Mesenchymal stem cell (in vitro differentiated cells and primary cell): ENCODE measurements at regions not wholly inside any gene's neighbourhood (a gene's known extent, or its start where the extent isn't known, plus 50 kb on each side); places are given as distances from the start of the nearest gene placed in this dataset.
A peak's percentile ranks its signal among the peaks of the same experiment; 100 is the strongest.

Experiments
- DNase-seq: peaks from one replicate; pipeline ENCODE4 v3.0.0-alpha.2; 2013
- H2AFZ ChIP-seq: one replicate; pipeline ENCODE4 v1.6.1; 2013; ENCODE audit warnings: low read depth, mild to moderate bottlenecking, control low read depth, inconsistent platforms, low read length, moderate library complexity
- H2AK5ac ChIP-seq: 2 replicates; pipeline ENCODE4 v1.6.1; 2013; ENCODE audit warnings: low read length, moderate library complexity, mild to moderate bottlenecking, inconsistent platforms; ENCODE audit not compliant: severe bottlenecking
- H2BK120ac ChIP-seq: one replicate; pipeline ENCODE4 v1.6.1; 2013; ENCODE audit warnings: low read depth, mild to moderate bottlenecking, inconsistent platforms, low read length, moderate library complexity
- H2BK12ac ChIP-seq, 2 experiments: one replicate each; pipeline ENCODE4 v1.6.1; 2013; ENCODE audit warnings: inconsistent platforms in 2 of 2, low read length in 2 of 2, mild to moderate bottlenecking in 2 of 2, moderate library complexity in 2 of 2, control low read depth in 1 of 2
- H2BK15ac ChIP-seq: one replicate; pipeline ENCODE4 v1.6.1; 2013; ENCODE audit warnings: mild to moderate bottlenecking, low read depth, inconsistent platforms; ENCODE audit not compliant: poor library complexity, severe bottlenecking
- H2BK5ac ChIP-seq: 2 replicates; pipeline ENCODE4 v1.6.1; 2013; ENCODE audit warnings: low read depth, mild to moderate bottlenecking, low read length, control low read depth, inconsistent platforms; ENCODE audit not compliant: poor library complexity, severe bottlenecking
- H3K14ac ChIP-seq, 2 experiments: one replicate each; pipeline ENCODE4 v1.6.1; 2013; ENCODE audit warnings: inconsistent platforms in 2 of 2, low read length in 2 of 2, control low read depth in 1 of 2, mild to moderate bottlenecking in 1 of 2, moderate library complexity in 1 of 2
- H3K18ac ChIP-seq, 2 experiments: one replicate each; pipeline ENCODE4 v1.6.1; 2013; ENCODE audit warnings: inconsistent platforms in 2 of 2, low read length in 2 of 2, control low read depth in 1 of 2, low read depth in 1 of 2, mild to moderate bottlenecking in 1 of 2
- H3K23ac ChIP-seq, 2 experiments: one replicate each; pipeline ENCODE4 v1.6.1; 2013; ENCODE audit warnings: inconsistent platforms in 2 of 2, low read length in 2 of 2, mild to moderate bottlenecking in 2 of 2, moderate library complexity in 2 of 2, control low read depth in 1 of 2
- H3K27ac ChIP-seq: 2 replicates; pipeline ENCODE4 v1.5.1; 2013; ENCODE audit warnings: mild to moderate bottlenecking, moderate library complexity, low read length, control low read depth, inconsistent platforms; ENCODE audit not compliant: poor library complexity, severe bottlenecking
- H3K27me3 ChIP-seq, 2 experiments: 2 replicates each; pipeline versions ENCODE4 v1.6.1 to v1.7.0; 2013; ENCODE audit warnings: low read length in 2 of 2, mild to moderate bottlenecking in 2 of 2, moderate library complexity in 2 of 2, control low read depth in 1 of 2, inconsistent platforms in 1 of 2; ENCODE audit not compliant: control insufficient read depth in 1 of 2, insufficient read depth in 1 of 2
- H3K36me3 ChIP-seq, 2 experiments: 2 replicates each; pipeline versions ENCODE4 v1.6.1 to v1.7.0; 2013; ENCODE audit warnings: low read length in 2 of 2, control low read depth in 1 of 2, inconsistent platforms in 1 of 2, low read depth in 1 of 2, mild to moderate bottlenecking in 1 of 2; ENCODE audit not compliant: insufficient read depth in 2 of 2, control insufficient read depth in 1 of 2
- H3K4ac ChIP-seq, 2 experiments: one replicate each; pipeline ENCODE4 v1.6.1; 2013; ENCODE audit warnings: inconsistent platforms in 2 of 2, low read length in 2 of 2, mild to moderate bottlenecking in 2 of 2, moderate library complexity in 2 of 2, control low read depth in 1 of 2, low read depth in 1 of 2
- H3K4me1 ChIP-seq: 2 replicates; pipeline ENCODE4 v1.6.1; 2013; ENCODE audit warnings: low read depth, low read length, control low read depth; ENCODE audit not compliant: control insufficient read depth, insufficient read depth
- H3K4me2 ChIP-seq: 2 replicates; pipeline ENCODE4 v1.6.1; 2013; ENCODE audit warnings: low read length, mild to moderate bottlenecking, inconsistent platforms; ENCODE audit not compliant: poor library complexity, severe bottlenecking
- H3K4me3 ChIP-seq, 2 experiments: 2 replicates each; pipeline versions ENCODE4 v1.5.1 to v1.7.0; 2013; ENCODE audit warnings: low read length in 2 of 2, mild to moderate bottlenecking in 2 of 2, control low read depth in 1 of 2, low read depth in 1 of 2; ENCODE audit not compliant: insufficient read depth in 1 of 2
- H3K79me1 ChIP-seq: replicated peaks from 2 replicates; pipeline ENCODE4 v1.6.1; 2013; ENCODE audit warnings: mild to moderate bottlenecking, control low read depth, low read length, inconsistent platforms; ENCODE audit not compliant: poor library complexity, severe bottlenecking
- H3K9ac ChIP-seq: 2 replicates; pipeline ENCODE4 v1.7.0; 2013; ENCODE audit warnings: mild to moderate bottlenecking, low read length, moderate library complexity
- H3K9me3 ChIP-seq: 2 replicates; pipeline ENCODE4 v1.7.0; 2013; ENCODE audit warnings: mild to moderate bottlenecking, low read length; ENCODE audit not compliant: control insufficient read depth
- H4K8ac ChIP-seq: one replicate; pipeline ENCODE4 v1.6.1; 2013; ENCODE audit warnings: inconsistent platforms, mild to moderate bottlenecking, low read length, moderate library complexity
- H4K91ac ChIP-seq: one replicate; pipeline ENCODE4 v1.6.1; 2013; ENCODE audit warnings: mild to moderate bottlenecking, low read length, inconsistent platforms
- WGBS: methylation state at CpG from one replicate; pipeline ENCODE4 v1.1.7; 2013; ENCODE audit warnings: mixed read lengths; 5-methylcytosine and 5-hydroxymethylcytosine counted together

DNA sequence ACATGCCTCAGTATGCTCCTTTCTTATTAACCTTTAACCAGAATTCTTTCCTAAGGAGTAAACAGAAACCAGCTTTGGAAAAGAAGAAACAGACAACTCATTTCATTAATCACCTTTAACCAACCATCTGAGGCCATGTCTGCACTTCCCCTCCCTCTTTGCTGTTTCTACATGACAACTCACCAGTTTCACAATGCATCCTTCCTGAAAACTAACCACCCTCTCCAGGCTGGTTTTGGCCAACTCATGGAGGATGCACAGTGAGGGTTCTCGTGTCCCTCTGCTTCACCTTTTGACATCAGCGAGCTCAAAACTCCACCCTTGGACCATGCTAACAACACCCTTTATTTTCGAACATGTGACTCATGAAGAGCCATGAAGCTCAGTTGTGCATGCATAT, 244.1 kb downstream of the ELAVL2 start:
- no peak overlapping the region for H3K23ac ChIP-seq
- H3K9me3 ChIP-seq: no peaks in the 10 kb centered on the region
- no peak overlapping the region for H3K4me3 ChIP-seq
- no peak overlapping the region for H2BK15ac ChIP-seq
- no peak overlapping the region for H3K27ac ChIP-seq
- H2BK120ac ChIP-seq: no peak overlapping the region
- H3K9ac ChIP-seq: no peak overlapping the region
- no peaks in the 10 kb centered on the region for H3K79me1 ChIP-seq
- H4K91ac ChIP-seq: no peak overlapping the region
- H3K4ac ChIP-seq: no peak overlapping the region
- H3K4me2 ChIP-seq: peak overlapping the region; percentile 21
- H2BK5ac ChIP-seq: no peak overlapping the region
- WGBS: 65% methylated on average over 2 of the region's 3 CpGs
- DNase-seq: no peak
- no peak overlapping the region for H4K8ac ChIP-seq
- no peak overlapping the region for H3K14ac ChIP-seq
- no peaks in the 10 kb centered on the region for H3K36me3 ChIP-seq
- H3K18ac ChIP-seq: no peak overlapping the region
- no peaks in the 10 kb centered on the region for H3K4me1 ChIP-seq
- H3K27me3 ChIP-seq: no peaks in the 10 kb centered on the region
- H2AFZ ChIP-seq: no peak overlapping the region
- no peak overlapping the region for H2AK5ac ChIP-seq
- H2BK12ac ChIP-seq: no peak overlapping the region

DNA sequence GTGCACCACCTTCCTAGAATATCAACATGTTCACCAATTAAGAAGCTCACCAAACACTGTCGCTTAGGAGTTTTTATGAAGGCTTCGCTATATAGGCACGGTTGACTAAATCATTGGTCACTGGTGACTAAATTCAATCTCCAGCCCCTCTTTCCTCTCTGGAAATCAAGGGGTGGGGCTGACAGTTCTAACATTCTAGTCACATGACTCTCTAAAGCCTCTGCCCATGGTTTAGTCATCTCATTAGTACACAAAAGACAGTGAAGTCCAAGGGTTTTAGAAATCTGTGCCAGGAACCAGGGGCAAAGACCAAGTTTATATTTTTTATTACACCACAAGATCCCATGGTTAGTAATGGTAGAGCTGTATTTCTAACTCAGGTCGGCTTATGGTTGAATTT, 243.2 kb downstream of the ELAVL2 start:
- H2BK12ac ChIP-seq: no peak overlapping the region
- H3K4ac ChIP-seq: no peak overlapping the region
- H2AFZ ChIP-seq: no peak overlapping the region
- H3K9ac ChIP-seq: no peak overlapping the region
- no peak overlapping the region for H2BK5ac ChIP-seq
- no peak overlapping the region for H3K23ac ChIP-seq
- H3K18ac ChIP-seq: no peak overlapping the region
- no peak for DNase-seq
- no peaks in the 10 kb centered on the region for H3K79me1 ChIP-seq
- no peak overlapping the region for H2AK5ac ChIP-seq
- H2BK120ac ChIP-seq: no peak overlapping the region
- WGBS: 93% methylated on average over 3 of the region's 4 CpGs
- H3K4me2 ChIP-seq: no peak overlapping the region
- H3K4me1 ChIP-seq: no peaks in the 10 kb centered on the region
- no peaks in the 10 kb centered on the region for H3K27me3 ChIP-seq
- no peak overlapping the region for H3K27ac ChIP-seq
- H3K4me3 ChIP-seq: no peak overlapping the region
- H4K8ac ChIP-seq: no peak overlapping the region
- H4K91ac ChIP-seq: no peak overlapping the region
- H3K9me3 ChIP-seq: no peaks in the 10 kb centered on the region
- no peaks in the 10 kb centered on the region for H3K36me3 ChIP-seq
- H3K14ac ChIP-seq: no peak overlapping the region
- H2BK15ac ChIP-seq: no peak overlapping the region

DNA sequence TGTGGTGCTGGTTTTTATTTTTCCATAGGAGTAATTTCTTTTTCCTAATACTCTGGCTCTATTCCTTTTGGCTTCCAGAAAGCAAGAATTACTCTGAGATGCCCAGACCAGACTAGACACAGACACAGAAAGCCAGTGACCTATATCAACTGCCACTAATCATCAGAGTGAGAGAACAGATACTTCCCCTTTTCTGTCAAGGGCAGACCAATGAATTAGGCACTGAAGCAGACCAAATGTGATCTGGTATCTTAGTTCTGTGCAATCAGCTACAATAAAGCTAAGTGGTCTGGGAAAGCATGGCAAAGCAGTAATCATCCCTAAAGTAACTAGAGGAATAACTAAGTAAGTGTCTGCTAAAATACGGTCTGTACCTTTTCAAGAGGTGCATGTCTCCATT, 239.1 kb downstream of the ELAVL2 start:
- Histone ChIP-seq H3K18ac (no peak overlapping the region), H2BK15ac (no peak overlapping the region), H3K79me1 (no peaks in the 10 kb centered on the region), H2AFZ (no peak overlapping the region), H3K36me3 (no peaks in the 10 kb centered on the region), H2BK5ac (no peak overlapping the region), H4K8ac (no peak overlapping the region), H3K23ac (no peak overlapping the region), H3K4me3 (no peak overlapping the region), H3K4me2 (no peak overlapping the region), H2BK12ac (no peak overlapping the region), H3K14ac (no peak overlapping the region), H3K4ac (no peak overlapping the region), H3K9ac (no peak overlapping the region), H2AK5ac (no peak overlapping the region), H4K91ac (no peak overlapping the region), H3K4me1 (no peaks in the 10 kb centered on the region), H3K27me3 (no peaks in the 10 kb centered on the region), H2BK120ac (no peak overlapping the region), H3K9me3 (no peaks in the 10 kb centered on the region), H3K27ac (no peak overlapping the region)
- no peak for DNase-seq
- WGBS: 32% methylated on average over 1 of the region's 1 CpG

DNA sequence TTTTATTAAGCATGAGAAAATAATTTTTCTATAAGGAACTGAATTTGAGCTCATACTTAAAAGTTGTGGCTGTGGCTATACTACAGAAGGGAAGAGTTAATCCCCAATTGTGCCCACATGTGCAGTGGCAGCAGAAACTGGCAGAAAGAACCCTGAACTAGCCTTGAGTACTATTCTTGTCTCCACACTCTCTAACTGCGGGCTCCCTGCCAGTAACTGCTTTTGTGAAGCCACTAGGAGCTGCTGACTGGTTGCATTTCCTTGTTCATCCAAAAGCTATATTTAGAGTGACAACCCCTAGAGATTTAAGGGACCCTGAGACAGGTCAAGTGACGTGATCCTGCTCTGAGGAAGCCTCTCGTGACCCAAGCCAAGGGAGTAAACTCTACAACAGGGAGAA, 238.6 kb downstream of the ELAVL2 start:
- no peak overlapping the region for H3K23ac ChIP-seq
- no peak overlapping the region for H4K91ac ChIP-seq
- peak; percentile 4 for DNase-seq
- no peaks in the 10 kb centered on the region for H3K9me3 ChIP-seq
- no peak overlapping the region for H2BK5ac ChIP-seq
- H3K79me1 ChIP-seq: no peaks in the 10 kb centered on the region
- no peaks in the 10 kb centered on the region for H3K27me3 ChIP-seq
- H4K8ac ChIP-seq: no peak overlapping the region
- H2BK15ac ChIP-seq: no peak overlapping the region
- no peaks in the 10 kb centered on the region for H3K36me3 ChIP-seq
- H3K4me1 ChIP-seq: no peaks in the 10 kb centered on the region
- H2AK5ac ChIP-seq: no peak overlapping the region
- H3K9ac ChIP-seq: no peak overlapping the region
- H2AFZ ChIP-seq: no peak overlapping the region
- H3K18ac ChIP-seq: no peak overlapping the region
- 29% methylated on average over 3 of the region's 3 CpGs for WGBS
- no peak overlapping the region for H3K4ac ChIP-seq
- H3K4me2 ChIP-seq: no peak overlapping the region
- no peak overlapping the region for H3K27ac ChIP-seq
- H3K4me3 ChIP-seq: no peak overlapping the region
- H2BK12ac ChIP-seq: no peak overlapping the region
- H3K14ac ChIP-seq: no peak overlapping the region
- H2BK120ac ChIP-seq: no peak overlapping the region
